ENCODE measurements at regions not wholly inside any gene's neighbourhood (a gene's known extent, or its start where the extent isn't known, plus 50 kb on each side); places are given as distances from the start of the nearest gene placed in this dataset.

DNA sequence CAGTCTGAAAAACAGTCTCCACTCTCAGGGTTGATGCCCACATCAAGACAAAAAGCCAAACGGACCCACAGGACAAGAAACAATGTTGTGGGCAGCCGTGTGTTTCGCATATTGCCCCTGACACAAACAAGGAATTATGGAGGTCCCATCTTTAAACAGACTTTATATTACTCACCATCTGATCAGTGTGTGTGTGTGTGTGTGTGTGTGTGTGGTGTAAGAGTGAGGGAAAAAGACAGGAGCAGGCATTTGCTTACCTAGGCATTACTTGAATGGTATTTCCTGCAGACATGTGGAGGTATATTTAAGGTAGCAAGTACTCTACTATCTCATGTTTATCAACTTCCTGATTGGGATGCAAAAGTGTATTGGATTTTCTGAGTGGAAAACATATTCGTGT lies 136.3 kb downstream of the TMCO5A start:
- DNase-seq (ENCODE audit: low spot score in 2 of 2): no peak
- Histone ChIP-seq H3K9me3 (no peaks in the 10 kb centered on the region), H3K27me3 (no peaks in the 10 kb centered on the region), H3K36me3 (no peaks in the 10 kb centered on the region), H3K4me1 (peaks cover 4 to 7% of the 10 kb centered on the region in 2 donors), H3K4me3 (no peak overlapping the region), H3K27ac (peak overlapping the region in 1 of 2 donors; percentile 97)
- intact Hi-C loops (cut with DNase I; ENCODE audit: low total_unique reads): loop anchor here (10.0 kb wide), 1 partner anchor 184 kb away; the partner anchor contains the start of gene SPRED1
- TF ChIP-seq, protein P1, sequence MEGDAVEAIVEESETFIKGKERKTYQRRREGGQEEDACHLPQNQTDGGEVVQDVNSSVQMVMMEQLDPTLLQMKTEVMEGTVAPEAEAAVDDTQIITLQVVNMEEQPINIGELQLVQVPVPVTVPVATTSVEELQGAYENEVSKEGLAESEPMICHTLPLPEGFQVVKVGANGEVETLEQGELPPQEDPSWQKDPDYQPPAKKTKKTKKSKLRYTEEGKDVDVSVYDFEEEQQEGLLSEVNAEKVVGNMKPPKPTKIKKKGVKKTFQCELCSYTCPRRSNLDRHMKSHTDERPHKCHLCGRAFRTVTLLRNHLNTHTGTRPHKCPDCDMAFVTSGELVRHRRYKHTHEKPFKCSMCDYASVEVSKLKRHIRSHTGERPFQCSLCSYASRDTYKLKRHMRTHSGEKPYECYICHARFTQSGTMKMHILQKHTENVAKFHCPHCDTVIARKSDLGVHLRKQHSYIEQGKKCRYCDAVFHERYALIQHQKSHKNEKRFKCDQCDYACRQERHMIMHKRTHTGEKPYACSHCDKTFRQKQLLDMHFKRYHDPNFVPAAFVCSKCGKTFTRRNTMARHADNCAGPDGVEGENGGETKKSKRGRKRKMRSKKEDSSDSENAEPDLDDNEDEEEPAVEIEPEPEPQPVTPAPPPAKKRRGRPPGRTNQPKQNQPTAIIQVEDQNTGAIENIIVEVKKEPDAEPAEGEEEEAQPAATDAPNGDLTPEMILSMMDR (IDR thresholded peaks at IDR 0.05): no peak
- no peak for TF ChIP-seq POLR2AphosphoS5 (IDR thresholded peaks at IDR 0.05)
- no peak for TF ChIP-seq POLR2A (IDR thresholded peaks at IDR 0.05)

DNA sequence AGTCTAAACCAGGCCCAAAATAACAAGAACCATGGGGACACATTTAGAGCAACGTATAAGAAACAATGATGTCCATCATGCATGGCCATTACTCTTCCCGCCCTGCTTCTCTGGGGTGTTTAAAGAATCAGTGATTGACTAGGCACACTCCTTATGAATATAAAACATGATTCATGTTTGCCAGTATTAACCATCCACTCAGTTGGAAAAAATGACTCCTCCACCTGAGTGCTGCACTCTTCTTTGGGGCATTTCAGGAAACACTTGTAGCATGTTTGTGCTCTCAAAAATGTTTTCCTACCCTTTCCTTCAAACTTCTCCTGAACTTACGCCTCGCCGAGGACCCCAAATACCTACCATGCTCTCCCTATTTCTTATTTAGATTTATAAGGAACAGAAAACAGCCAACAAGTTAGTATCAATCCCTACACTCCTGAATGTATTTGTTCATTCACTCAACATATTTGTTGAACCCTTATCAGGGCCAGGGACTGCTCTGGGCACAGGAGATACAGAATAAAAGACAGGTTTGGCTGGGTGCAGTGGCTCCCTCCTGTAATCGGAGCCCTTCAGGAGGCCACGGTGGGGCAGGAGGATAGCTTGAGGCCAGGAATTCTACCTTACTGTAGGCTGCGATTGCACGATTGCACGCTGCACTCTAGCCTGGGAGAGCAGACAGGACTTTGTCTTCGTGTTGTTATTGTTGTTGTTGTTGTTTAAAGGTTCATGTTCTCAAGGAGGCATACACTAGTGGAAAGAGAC lies 137.0 kb downstream of the TMCO5A start:
- Histone ChIP-seq H3K4me3 (no peak overlapping the region), H3K27me3 (no peaks in the 10 kb centered on the region), H3K4me1 (peaks cover 4 to 7% of the 10 kb centered on the region in 2 donors), H3K27ac (peak overlapping the region; percentile 91 to 97), H3K36me3 (no peaks in the 10 kb centered on the region), H3K9me3 (no peaks in the 10 kb centered on the region)
- no peak for DNase-seq (ENCODE audit: low spot score in 2 of 2)
- no peak for TF ChIP-seq POLR2A (IDR thresholded peaks at IDR 0.05)
- intact Hi-C loops (cut with DNase I; ENCODE audit: low total_unique reads): loop anchor here (10.0 kb wide), 1 partner anchor 183 kb away; the partner anchor contains the start of gene SPRED1

DNA sequence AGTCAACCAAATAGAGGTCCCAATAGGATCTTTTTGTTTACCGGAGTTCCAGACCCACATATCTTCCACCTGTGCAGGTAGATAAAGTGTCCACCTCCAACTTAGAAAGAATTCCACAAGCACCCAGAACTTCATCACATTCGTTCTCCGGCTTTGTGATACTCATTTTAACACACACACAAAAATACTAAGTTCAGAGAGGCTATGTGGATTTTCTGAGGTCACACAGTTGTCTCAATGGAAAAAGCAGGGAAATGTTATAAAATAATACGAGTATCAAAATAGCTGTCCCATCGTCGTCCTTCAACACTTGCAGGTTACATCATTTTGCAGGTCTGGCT lies 137.5 kb downstream of the TMCO5A start:
- H3K4me1 ChIP-seq: peaks cover 4 to 7% of the 10 kb centered on the region in 2 donors
- DNase-seq (ENCODE audit: low spot score in 2 of 2): no peak
- intact Hi-C loops (cut with DNase I; ENCODE audit: low total_unique reads): loop anchor here (10.0 kb wide), 1 partner anchor 183 kb away; the partner anchor contains the start of gene SPRED1
- TF ChIP-seq POLR2A (IDR thresholded peaks at IDR 0.05): no peak
- TF ChIP-seq POLR2AphosphoS5 (IDR thresholded peaks at IDR 0.05): no peak
- TF ChIP-seq, protein P1 (IDR thresholded peaks at IDR 0.05): no peak
- H3K36me3 ChIP-seq: no peaks in the 10 kb centered on the region
- H3K27me3 ChIP-seq: no peaks in the 10 kb centered on the region
- H3K9me3 ChIP-seq: no peaks in the 10 kb centered on the region
- peak overlapping the region; percentile 48 to 70 (median 53) for H3K4me3 ChIP-seq
- peak overlapping the region; percentile 91 to 97 for H3K27ac ChIP-seq

DNA sequence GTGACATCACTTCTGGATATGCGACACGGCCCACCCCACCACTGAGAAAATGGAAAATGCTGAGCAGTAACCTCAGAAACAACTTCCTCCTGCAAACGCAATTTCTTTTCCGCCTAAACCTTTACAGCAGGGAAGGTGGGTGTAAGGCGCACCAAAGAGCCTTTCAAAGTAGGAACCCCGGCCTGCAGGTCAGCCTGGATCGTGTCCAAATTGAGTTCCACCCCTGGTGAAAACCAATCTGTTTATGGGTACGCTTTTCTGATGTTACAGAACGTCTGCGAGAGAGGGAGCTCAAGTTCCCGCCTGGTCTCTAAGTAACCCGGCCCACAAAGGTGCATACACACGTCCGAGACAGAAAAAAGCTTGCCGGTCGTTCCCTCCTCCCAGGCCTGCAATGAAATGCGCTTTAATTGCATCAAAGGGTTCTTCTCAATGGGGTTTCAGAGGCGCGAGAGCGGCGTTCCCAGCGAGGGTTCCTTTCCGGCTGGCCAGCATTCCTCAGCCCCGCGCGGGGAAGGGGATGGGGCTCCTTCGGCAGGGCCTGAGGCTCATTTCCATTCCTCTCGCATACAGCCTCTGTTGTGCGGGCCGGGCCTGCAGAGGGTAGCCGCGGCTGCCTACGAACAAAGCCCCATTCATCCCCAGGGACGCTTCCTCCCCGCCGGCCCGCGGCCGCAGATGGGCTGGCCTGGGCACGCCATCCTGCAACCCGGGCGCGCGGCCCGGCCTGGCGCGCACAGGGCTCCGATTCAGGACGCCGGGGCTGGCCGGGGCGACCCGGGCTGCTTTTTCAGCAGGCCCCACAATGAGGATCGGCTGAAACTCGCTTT lies 138.1 kb downstream of the TMCO5A start:
- Histone ChIP-seq H3K4me1 (peaks cover 4 to 7% of the 10 kb centered on the region in 2 donors), H3K27ac (peak overlapping the region; percentile 91 to 97), H3K27me3 (no peaks in the 10 kb centered on the region), H3K4me3 (peak overlapping the region; percentile 48 to 70 (median 53)), H3K36me3 (no peaks in the 10 kb centered on the region), H3K9me3 (no peaks in the 10 kb centered on the region)
- intact Hi-C loops (cut with DNase I; ENCODE audit: low total_unique reads): loop anchor here (10.0 kb wide), 1 partner anchor 182 kb away; the partner anchor contains the start of gene SPRED1
- TF ChIP-seq, protein P1 (IDR thresholded peaks at IDR 0.05): no peak
- peak in 2 of 3 donors; percentile 49 to 70 for TF ChIP-seq POLR2AphosphoS5 (IDR thresholded peaks at IDR 0.05)
- peak; percentile 21 for TF ChIP-seq POLR2A (IDR thresholded peaks at IDR 0.05)
- DNase-seq (ENCODE audit: low spot score in 2 of 2): peak; percentile 78 to 89

DNA sequence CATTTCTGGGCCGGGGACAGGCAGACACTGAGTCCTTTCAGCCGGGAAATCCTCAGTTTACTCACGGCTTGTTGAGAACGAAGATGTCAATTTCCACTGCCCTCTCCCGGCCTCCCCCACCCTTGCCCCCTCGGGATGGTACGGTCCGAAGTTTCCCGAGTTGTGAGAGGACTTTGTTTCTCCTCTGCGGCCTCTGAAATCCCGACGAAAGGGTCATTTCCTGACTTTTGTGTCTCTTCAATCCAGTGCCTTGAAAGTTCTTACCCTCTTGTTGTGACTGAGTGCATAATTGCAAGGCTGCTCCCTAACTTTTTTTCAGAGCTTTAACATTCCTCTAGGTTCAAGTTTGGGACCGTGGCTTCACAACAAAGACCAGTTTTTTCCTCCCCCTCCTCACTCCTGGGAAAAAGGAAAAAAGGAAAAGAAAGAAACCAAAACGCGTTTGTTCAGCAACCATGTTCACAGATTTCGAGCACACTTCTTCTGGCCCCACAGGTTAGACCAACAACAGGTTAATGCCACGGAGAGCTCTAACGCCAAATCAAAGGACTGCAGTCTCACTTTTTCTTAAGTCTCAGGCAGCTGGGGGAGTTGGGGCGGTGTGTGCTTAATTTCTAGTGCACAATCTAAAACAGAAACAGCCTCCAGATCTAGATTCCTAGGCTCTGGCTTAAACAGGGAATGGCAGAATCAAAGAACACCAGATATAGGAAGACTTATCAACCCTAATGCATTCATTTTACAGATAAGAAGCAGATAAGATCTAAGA lies 138.9 kb downstream of the TMCO5A start:
- peaks cover 4 to 7% of the 10 kb centered on the region in 2 donors for H3K4me1 ChIP-seq
- H3K9me3 ChIP-seq: no peaks in the 10 kb centered on the region
- H3K27me3 ChIP-seq: no peaks in the 10 kb centered on the region
- H3K4me3 ChIP-seq: peak overlapping the region; percentile 48 to 70 (median 53)
- no peaks in the 10 kb centered on the region for H3K36me3 ChIP-seq
- DNase-seq (ENCODE audit: low spot score in 2 of 2): no peak
- H3K27ac ChIP-seq: peak overlapping the region; percentile 91 to 97
- TF ChIP-seq, protein P1 (IDR thresholded peaks at IDR 0.05): no peak
- TF ChIP-seq POLR2AphosphoS5 (IDR thresholded peaks at IDR 0.05) (no peak), POLR2A (IDR thresholded peaks at IDR 0.05) (no peak)
- intact Hi-C loops (cut with DNase I; ENCODE audit: low total_unique reads): loop anchor here (10.0 kb wide), 1 partner anchor 181 kb away; the partner anchor contains the start of gene SPRED1

All from breast epithelium (tissue), 4 donors.